CD14-positive monocyte (primary cell): ENCODE measurements at regions not wholly inside any gene's neighbourhood (a gene's known extent, or its start where the extent isn't known, plus 50 kb on each side); places are given as distances from the start of the nearest gene placed in this dataset.

ENCODE experiments used
- DNase-seq, 3 donors: peaks; one replicate each; pipeline ENCODE4 v3.0.0-alpha.2; 2011 to 2022
- H2AFZ ChIP-seq: 2 replicates; pipeline ENCODE4 v1.6.0; 2012; ENCODE audit warnings: mild to moderate bottlenecking, low read depth, low read length, inconsistent platforms; ENCODE audit not compliant: insufficient read depth, poor library complexity, severe bottlenecking
- H3K27ac ChIP-seq, 2 donors: 1 replicate in 1 of 2; 2 replicates in 1 of 2; pipeline ENCODE4 v1.5.1; 2012 to 2013; ENCODE audit warnings: low read length in 2 of 2, control low read depth in 1 of 2, inconsistent platforms in 1 of 2, low read depth in 1 of 2, mild to moderate bottlenecking in 1 of 2
- H3K27me3 ChIP-seq, 2 donors: one replicate each; pipeline versions ENCODE4 v1.6.0 to v1.6.1; 2011 to 2013; ENCODE audit warnings: low read length in 2 of 2; ENCODE audit not compliant: control insufficient read depth in 2 of 2, insufficient read depth in 2 of 2
- H3K36me3 ChIP-seq, 2 donors: replicated peaks in 1 of 2; 1 replicate in 1 of 2; 2 replicates in 1 of 2; pipeline versions ENCODE4 v1.5.1 to v1.6.1; 2012 to 2013; ENCODE audit warnings: low read length in 2 of 2, control low read depth in 1 of 2, inconsistent platforms in 1 of 2, mild to moderate bottlenecking in 1 of 2; ENCODE audit not compliant: insufficient read depth in 2 of 2, control insufficient read depth in 1 of 2
- H3K4me1 ChIP-seq, 2 donors: 1 replicate in 1 of 2; 2 replicates in 1 of 2; pipeline versions ENCODE4 v1.5.1 to v1.6.1; 2012 to 2013; ENCODE audit warnings: low read length in 2 of 2, control low read depth in 1 of 2, inconsistent platforms in 1 of 2, mild to moderate bottlenecking in 1 of 2, moderate library complexity in 1 of 2; ENCODE audit not compliant: insufficient read depth in 2 of 2, control insufficient read depth in 1 of 2
- H3K4me2 ChIP-seq: replicated peaks from 2 replicates; pipeline ENCODE3; 2012; ENCODE audit warnings: low read length, moderate library complexity, mild to moderate bottlenecking; ENCODE audit not compliant: poor library complexity, severe bottlenecking; ENCODE audit errors: extremely low read depth
- H3K4me3 ChIP-seq, 3 experiments: fragments of 200-600 bp in 1 of 3; sonication (generic) in 1 of 3; replicated peaks in 1 of 3; 1 replicate in 2 of 3; 2 replicates in 1 of 3; pipeline ENCODE4 v1.5.1; 2011 to 2013; ENCODE audit warnings: low read length in 3 of 3, mild to moderate bottlenecking in 3 of 3, control low read depth in 2 of 3, low read depth in 2 of 3, inconsistent platforms in 1 of 3, moderate library complexity in 1 of 3
- H3K79me2 ChIP-seq: 2 replicates; pipeline ENCODE4 v1.6.0; 2012; ENCODE audit warnings: mild to moderate bottlenecking, control low read depth, inconsistent platforms, low read length, moderate library complexity; ENCODE audit not compliant: insufficient read depth
- H3K9ac ChIP-seq: 2 replicates; pipeline ENCODE4 v1.6.0; 2017; ENCODE audit warnings: low read length, mild to moderate bottlenecking; ENCODE audit not compliant: insufficient read depth, poor library complexity, severe bottlenecking
- H3K9me3 ChIP-seq, 2 donors: replicated peaks in 1 of 2; 1 replicate in 1 of 2; 2 replicates in 1 of 2; pipeline versions ENCODE4 v1.5.1 to v1.6.1; 2012 to 2013; ENCODE audit warnings: low read length in 2 of 2, control low read depth in 1 of 2; ENCODE audit not compliant: control insufficient read depth in 1 of 2, insufficient read depth in 1 of 2
- H4K20me1 ChIP-seq: 2 replicates; pipeline ENCODE4 v1.6.0; 2012; ENCODE audit warnings: mild to moderate bottlenecking, low read length, control low read depth, moderate library complexity; ENCODE audit not compliant: insufficient read depth
- H3K27ac Mint-ChIP-seq, 7 donors: one replicate each; pipeline ENCODE4 v1.8.0; 2020; ENCODE audit warnings: mild to moderate bottlenecking in 7 of 7, mixed read lengths in 7 of 7, moderate library complexity in 6 of 7, inconsistent platforms in 2 of 7
- H3K27me3 Mint-ChIP-seq, 3 donors: one replicate each; pipeline ENCODE4 v1.8.0; 2021 to 2022; ENCODE audit warnings: low read depth in 3 of 3, mild to moderate bottlenecking in 3 of 3, mixed read lengths in 3 of 3, moderate library complexity in 3 of 3, inconsistent platforms in 1 of 3
- H3K36me3 Mint-ChIP-seq, 2 donors: one replicate each; pipeline ENCODE4 v1.8.0; 2020; ENCODE audit warnings: mixed read lengths in 2 of 2, inconsistent platforms in 1 of 2, mild to moderate bottlenecking in 1 of 2
- H3K4me1 Mint-ChIP-seq: one replicate; pipeline ENCODE4 v1.8.0; 2020; ENCODE audit warnings: mild to moderate bottlenecking, mixed read lengths
- H3K4me3 Mint-ChIP-seq, 2 donors: one replicate each; pipeline ENCODE4 v1.8.0; 2020; ENCODE audit warnings: mild to moderate bottlenecking in 2 of 2, mixed read lengths in 2 of 2, moderate library complexity in 1 of 2
- H3K9me3 Mint-ChIP-seq, 7 donors: one replicate each; pipeline ENCODE4 v1.8.0; 2020 to 2022; ENCODE audit warnings: mixed read lengths in 7 of 7, mild to moderate bottlenecking in 6 of 7, moderate library complexity in 6 of 7, inconsistent platforms in 2 of 7
- CTCF ChIP-seq: fragments of 200-600 bp; IDR thresholded peaks from one replicate; pipeline ENCODE4 v1.8.0; 2022; ENCODE audit warnings: antibody characterized with exemption, mild to moderate bottlenecking
- WGBS: methylation state at CpG from one replicate; pipeline ENCODE4 v1.1.5; 2013; ENCODE audit warnings: missing lambda C conversion rate; ENCODE audit not compliant: insufficient coverage; 5-methylcytosine and 5-hydroxymethylcytosine counted together
- intact Hi-C, 2 donors: fragments of 100-400 bp; cut with micrococcal nuclease; formaldehyde crosslinking; loops; one replicate each; pipeline versions ENCODE4 v1.15.0 to v1.15.1; 2023

GRCh38 chr2:224183086-224183485 is 144.0 kb upstream of the SERPINE2 start:
- no peak for TF ChIP-seq CTCF
- no peak overlapping the region for H3K27ac ChIP-seq
- no peaks in the 10 kb centered on the region for H3K4me1 ChIP-seq
- Mint-ChIP-seq H3K4me3 (no peak overlapping the region), H3K4me1 (no peaks in the 10 kb centered on the region), H3K36me3 (no peaks in the 10 kb centered on the region), H3K27me3 (peaks cover 0 to 6% (median 0%) of the 10 kb centered on the region in 3 donors), H3K27ac (no peak overlapping the region), H3K9me3 (peaks cover 0 to 11% (median 6%) of the 10 kb centered on the region in 7 donors)
- no peak overlapping the region for H3K4me3 ChIP-seq
- no peak overlapping the region for H3K4me2 ChIP-seq
- no peaks in the 10 kb centered on the region for H4K20me1 ChIP-seq
- no peaks in the 10 kb centered on the region for H3K36me3 ChIP-seq
- H3K27me3 ChIP-seq, result no peaks in the 10 kb centered on the region
- no peak for DNase-seq
- WGBS, result 93% methylated on average over 2 of the region's 3 CpGs
- no peak overlapping the region for H3K9ac ChIP-seq
- H2AFZ ChIP-seq, result no peak overlapping the region
- intact Hi-C loops, result no loop called here
- no peaks in the 10 kb centered on the region for H3K9me3 ChIP-seq
- no peaks in the 10 kb centered on the region for H3K79me2 ChIP-seq

GRCh38 chr2:224182498-224182897 is 143.4 kb upstream of the SERPINE2 start:
- Mint-ChIP-seq H3K4me3 (no peak overlapping the region), H3K27ac (peak overlapping the region in 1 of 7 donors; percentile 37), H3K9me3 (peaks cover 0 to 8% (median 6%) of the 10 kb centered on the region in 7 donors), H3K27me3 (peaks cover 0 to 6% (median 0%) of the 10 kb centered on the region in 3 donors), H3K36me3 (no peaks in the 10 kb centered on the region), H3K4me1 (no peaks in the 10 kb centered on the region)
- Histone ChIP-seq H3K27ac (no peak overlapping the region), H3K79me2 (no peaks in the 10 kb centered on the region), H3K9me3 (no peaks in the 10 kb centered on the region), H3K4me2 (no peak overlapping the region), H3K27me3 (no peaks in the 10 kb centered on the region), H4K20me1 (no peaks in the 10 kb centered on the region), H3K9ac (no peak overlapping the region), H3K4me1 (no peaks in the 10 kb centered on the region), H3K4me3 (no peak overlapping the region), H3K36me3 (no peaks in the 10 kb centered on the region), H2AFZ (no peak overlapping the region)
- 83% methylated on average over 1 of the region's 3 CpGs for WGBS
- TF ChIP-seq CTCF, result no peak
- no peak for DNase-seq
- intact Hi-C loops, result no loop called here
